ENCODE measurements at regions not wholly inside any gene's neighbourhood (a gene's known extent, or its start where the extent isn't known, plus 50 kb on each side); places are given as distances from the start of the nearest gene placed in this dataset.

DNA sequence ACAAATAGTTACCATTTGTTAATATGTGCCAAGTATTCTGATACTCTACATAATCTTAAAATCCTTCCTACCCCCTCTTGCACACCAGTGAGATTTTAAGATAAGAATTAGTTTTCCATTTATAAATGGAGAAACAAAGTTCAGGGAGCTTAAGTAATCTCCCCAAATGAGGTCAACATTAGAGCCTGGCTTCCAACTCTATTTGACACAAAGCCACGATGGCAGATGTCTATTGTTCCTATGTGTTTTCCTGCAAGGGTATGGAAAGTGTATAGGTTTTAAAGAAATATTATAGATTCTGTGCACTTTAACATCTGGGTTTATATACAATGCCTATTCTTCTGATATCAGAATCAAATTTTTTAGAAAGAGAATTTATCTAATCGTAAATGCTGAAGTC is 143.9 kb upstream of the SEMA3C start:
- TF ChIP-seq EZH2 (IDR thresholded peaks at IDR 0.05; ENCODE audit: insufficient read depth, poor library complexity, severe bottlenecking) = no peak
- no peak for TF ChIP-seq EZH2phosphoT487 (IDR thresholded peaks at IDR 0.05; ENCODE audit: insufficient read depth, low read depth)
